ENCODE measurements at regions not wholly inside any gene's neighbourhood (a gene's known extent, or its start where the extent isn't known, plus 50 kb on each side); places are given as distances from the start of the nearest gene placed in this dataset.

GRCh38 chr9:2375114-2375513 lies 246.5 kb upstream of the VLDLR start:
- Histone ChIP-seq H2AFZ (ENCODE audit: low read depth, low read length) (no peak overlapping the region), H3K9me1 (ENCODE audit: control insufficient read depth, insufficient read depth, low read length) (no peaks in the 10 kb centered on the region), H3K4me3 (no peak overlapping the region), H3K27ac (ENCODE audit: extremely low read depth, low read depth, low read length) (no peak overlapping the region), H3K4me1 (replicated peaks in 1 of 2; ENCODE audit: control insufficient read depth in 2 of 2, insufficient read depth in 2 of 2, low read length in 2 of 2) (no peaks in the 10 kb centered on the region), H3K4me2 (ENCODE audit: insufficient read depth, low read length) (no peak overlapping the region), H4K20me1 (replicated peaks; ENCODE audit: control insufficient read depth, insufficient read depth, low read length) (no peaks in the 10 kb centered on the region), H3K27me3 (ENCODE audit: control insufficient read depth in 2 of 2, insufficient read depth in 2 of 2, low read length in 2 of 2) (no peaks in the 10 kb centered on the region), H3K9ac (ENCODE audit: insufficient read depth in 1 of 2, low read depth in 2 of 2, low read length in 2 of 2) (no peak overlapping the region), H3K9me3 (replicated peaks; ENCODE audit: control insufficient read depth, insufficient read depth, low read depth, low read length) (no peaks in the 10 kb centered on the region), H3K36me3 (ENCODE audit: control insufficient read depth, insufficient read depth, low read length) (no peaks in the 10 kb centered on the region), H3K79me2 (ENCODE audit: control insufficient read depth, insufficient read depth, low read length) (no peaks in the 10 kb centered on the region)
- in situ Hi-C loops (cut with MboI) = no loop called here
- ChIA-PET CTCF (ENCODE audit: low intra/inter-chr PET ratio) (no interaction called here), POLR2A (no interaction called here)
- ATAC-seq (no peak), DNase-seq (ENCODE audit: extremely low read depth in 1 of 4, low spot score in 3 of 4) (no peak), FAIRE-seq (no peak)
- intact Hi-C loops (cut with micrococcal nuclease) = no loop called here
- WGBS (ENCODE audit: insufficient coverage, low coverage, missing lambda C conversion rate) = 0% methylated on average over 2 of the region's 2 CpGs
- no TSS peak for BruUV-seq (replicated peaks)
- no peak for TF ChIP-seq ZNF232 (CRISPR knock-in tag; IDR thresholded peaks at IDR 0.05)
- TF ChIP-seq CHD1 (IDR thresholded peaks at IDR 0.05; ENCODE audit: low read length) = no peak
- TF ChIP-seq IRF1 (CRISPR knock-in tag; IDR thresholded peaks at IDR 0.05; ENCODE audit: borderline replicate concordance) = no peak
- TF ChIP-seq ZFX (CRISPR knock-in tag; IDR thresholded peaks at IDR 0.05) = no peak
- no peak for TF ChIP-seq ETS2 (tag; IDR thresholded peaks at IDR 0.05; ENCODE audit: borderline replicate concordance, poor library complexity, severe bottlenecking)
- no peak for TF ChIP-seq PHB (CRISPR knock-in tag; IDR thresholded peaks at IDR 0.05)
- no peak for TF ChIP-seq RNF219 (CRISPR knock-in tag; IDR thresholded peaks at IDR 0.05)
- no peak for TF ChIP-seq SFPQ (IDR thresholded peaks at IDR 0.05; ENCODE audit: low read depth, low read length)
- TF ChIP-seq ZBTB17 (CRISPR knock-in tag; IDR thresholded peaks at IDR 0.05) = no peak
- TF ChIP-seq ZNF583 (CRISPR knock-in tag; IDR thresholded peaks at IDR 0.05) = no peak
- TF ChIP-seq CEBPG (CRISPR knock-in tag; IDR thresholded peaks at IDR 0.05) = no peak
- no peak for TF ChIP-seq CEBPG (tag; conservative IDR thresholded peaks at IDR 0.05 in 1 of 2, IDR thresholded peaks at IDR 0.05 in 1 of 2)
- no peak for TF ChIP-seq ETV5 (CRISPR knock-in tag; IDR thresholded peaks at IDR 0.05; ENCODE audit: low read depth)
- no peak for TF ChIP-seq ZNF695 (CRISPR knock-in tag; IDR thresholded peaks at IDR 0.05)
- no peak for TF ChIP-seq TCFL5 (CRISPR knock-in tag; conservative IDR thresholded peaks at IDR 0.05)
- no peak for TF ChIP-seq YY1 (IDR thresholded peaks at IDR 0.05; ENCODE audit: borderline replicate concordance in 1 of 3, control insufficient read depth in 1 of 3, extremely low read depth in 1 of 3, insufficient read depth in 3 of 3, insufficient read length in 1 of 3, insufficient replicate concordance in 2 of 3, low read depth in 1 of 3, low read length in 2 of 3)
- no peak for TF ChIP-seq HOMEZ (CRISPR knock-in tag; IDR thresholded peaks at IDR 0.05)
